ENCODE measurements at regions not wholly inside any gene's neighbourhood (a gene's known extent, or its start where the extent isn't known, plus 50 kb on each side); places are given as distances from the start of the nearest gene placed in this dataset.

DNA sequence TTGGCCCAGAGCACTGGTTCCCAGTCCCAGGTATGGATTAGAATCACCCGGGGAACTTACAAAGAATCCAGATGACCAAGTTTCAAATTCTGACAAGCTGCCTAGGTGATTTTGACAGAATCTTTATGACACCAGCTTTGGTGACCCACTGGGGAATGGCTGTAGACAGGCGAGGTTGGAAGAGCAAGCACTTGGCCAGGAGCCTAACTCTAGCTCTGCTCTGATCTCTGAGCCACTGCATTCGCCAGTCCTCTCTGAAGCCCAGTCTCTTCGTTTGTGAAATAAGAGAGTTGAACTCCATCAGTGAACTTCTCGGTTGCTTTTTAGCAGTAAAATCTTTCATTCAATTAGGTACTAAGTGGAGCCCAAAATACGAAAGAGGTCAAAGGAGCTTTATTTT, 161.2 kb downstream of the VEGFA start:
- Histone ChIP-seq H3K18ac (ENCODE audit: insufficient read length, low read depth, low read length) (no peak overlapping the region), H4K8ac (replicated peaks; ENCODE audit: insufficient read length, low read depth, low read length) (no peak overlapping the region), H2BK12ac (ENCODE audit: insufficient read length, low read depth, low read length) (no peak overlapping the region), H3K23me2 (ENCODE audit: insufficient read length, low read depth, low read length, poor library complexity, severe bottlenecking) (no peaks in the 10 kb centered on the region), H2BK20ac (ENCODE audit: low read depth, low read length, poor library complexity, severe bottlenecking) (no peak overlapping the region), H3K56ac (ENCODE audit: insufficient read length, low read depth, low read length) (no peak overlapping the region), H4K91ac (ENCODE audit: insufficient read length, low read depth, low read length) (no peak overlapping the region), H3K27ac (ENCODE audit: insufficient read length, low read depth, low read length) (no peak overlapping the region), H3T11ph (ENCODE audit: low read length) (no peak overlapping the region), H3K4me2 (ENCODE audit: insufficient read depth, insufficient read length, low read length) (no peak overlapping the region), H2BK120ac (ENCODE audit: low read depth, low read length, poor library complexity, severe bottlenecking) (no peak overlapping the region), H2AFZ (ENCODE audit: low read length) (no peak overlapping the region), H3K9me3 (ENCODE audit: control insufficient read depth, low read depth, low read length) (no peaks in the 10 kb centered on the region), H3K4ac (ENCODE audit: low read depth, low read length) (no peak overlapping the region), H3K79me2 (ENCODE audit: insufficient read depth, low read length) (no peaks in the 10 kb centered on the region), H3K79me1 (ENCODE audit: insufficient read depth, low read depth, low read length, poor library complexity, severe bottlenecking) (no peaks in the 10 kb centered on the region), H3K14ac (ENCODE audit: insufficient read depth, low read length) (no peak overlapping the region), H3K27me3 (ENCODE audit: insufficient read depth, low read length) (no peaks in the 10 kb centered on the region), H2AK5ac (ENCODE audit: insufficient read length, low read length) (no peak overlapping the region), H4K5ac (ENCODE audit: insufficient read length, low read depth, low read length) (no peak overlapping the region), H2BK5ac (ENCODE audit: insufficient read length, low read length) (no peak overlapping the region), H3K4me1 (ENCODE audit: insufficient read depth, low read length) (no peaks in the 10 kb centered on the region), H4K20me1 (ENCODE audit: control insufficient read depth, insufficient read depth, insufficient read length) (no peaks in the 10 kb centered on the region), H3K9ac (ENCODE audit: extremely low read depth, insufficient read length, low read length) (no peak overlapping the region), H3K23ac (ENCODE audit: insufficient read length, low read depth, low read length) (no peak overlapping the region), H2BK15ac (ENCODE audit: low read depth, low read length) (no peak overlapping the region)
- Mint-ChIP-seq H3K27ac (no peak overlapping the region), H3K36me3 (ENCODE audit: insufficient read depth in 1 of 3, low read depth in 3 of 3) (no peaks in the 10 kb centered on the region), H3K4me1 (peaks cover 22 to 29% of the 10 kb centered on the region in 2 experiments), H3K4me3 (no peak overlapping the region), H3K27me3 (ENCODE audit: low read depth) (no peaks in the 10 kb centered on the region; the same call in 1 of the 2 replicates), H3K9me3 (no peaks in the 10 kb centered on the region)
- TF ChIP-seq, protein P1, sequence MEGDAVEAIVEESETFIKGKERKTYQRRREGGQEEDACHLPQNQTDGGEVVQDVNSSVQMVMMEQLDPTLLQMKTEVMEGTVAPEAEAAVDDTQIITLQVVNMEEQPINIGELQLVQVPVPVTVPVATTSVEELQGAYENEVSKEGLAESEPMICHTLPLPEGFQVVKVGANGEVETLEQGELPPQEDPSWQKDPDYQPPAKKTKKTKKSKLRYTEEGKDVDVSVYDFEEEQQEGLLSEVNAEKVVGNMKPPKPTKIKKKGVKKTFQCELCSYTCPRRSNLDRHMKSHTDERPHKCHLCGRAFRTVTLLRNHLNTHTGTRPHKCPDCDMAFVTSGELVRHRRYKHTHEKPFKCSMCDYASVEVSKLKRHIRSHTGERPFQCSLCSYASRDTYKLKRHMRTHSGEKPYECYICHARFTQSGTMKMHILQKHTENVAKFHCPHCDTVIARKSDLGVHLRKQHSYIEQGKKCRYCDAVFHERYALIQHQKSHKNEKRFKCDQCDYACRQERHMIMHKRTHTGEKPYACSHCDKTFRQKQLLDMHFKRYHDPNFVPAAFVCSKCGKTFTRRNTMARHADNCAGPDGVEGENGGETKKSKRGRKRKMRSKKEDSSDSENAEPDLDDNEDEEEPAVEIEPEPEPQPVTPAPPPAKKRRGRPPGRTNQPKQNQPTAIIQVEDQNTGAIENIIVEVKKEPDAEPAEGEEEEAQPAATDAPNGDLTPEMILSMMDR (conservative IDR thresholded peaks at IDR 0.05): no peak
- no peak for DNase-seq
- WGBS (ENCODE audit: extremely low coverage, insufficient read length, low lambda C conversion rate): no CpG with 5 or more reads among the region's 6 CpGs
